BJ (cell line): ENCODE measurements at regions not wholly inside any gene's neighbourhood (a gene's known extent, or its start where the extent isn't known, plus 50 kb on each side); places are given as distances from the start of the nearest gene placed in this dataset.

Source experiments
- CTCF ChIA-PET: fragments of 350-600 bp; formaldehyde crosslinking; extraction: SDS; loops from one replicate; lab custom pipeline; 2021; ENCODE audit warnings: antibody characterized with exemption, inconsistent platforms; lab: Yijun Ruan, JAX
- POLR2A ChIA-PET: fragments of 300-600 bp; sonication (Branson Sonifier 250); formaldehyde crosslinking; extraction: SDS; loops from one replicate; lab custom pipeline; 2021; ENCODE audit warnings: antibody characterized with exemption; lab: Charles Lee
- DNase-seq: peaks from one replicate; pipeline ENCODE4 v3.0.0-alpha.2; 2011; ENCODE audit warnings: low read depth
- H3K27me3 ChIP-seq: 2 replicates; pipeline ENCODE4 v1.6.0; 2011; ENCODE audit warnings: low read length; ENCODE audit not compliant: control insufficient read depth, insufficient read depth
- H3K36me3 ChIP-seq: 2 replicates; pipeline ENCODE4 v1.5.1; 2011; ENCODE audit warnings: low read length; ENCODE audit not compliant: control insufficient read depth, insufficient read depth
- H3K4me3 ChIP-seq: 2 replicates; pipeline ENCODE4 v1.5.1; 2011; ENCODE audit warnings: low read depth, mild to moderate bottlenecking, control low read depth, low read length
- CTCF ChIP-seq: IDR thresholded peaks from 2 replicates; pipeline ENCODE4 v1.5.1; 2011; ENCODE audit warnings: low read depth, mild to moderate bottlenecking, control low read depth, inconsistent platforms, low read length, moderate library complexity; ENCODE audit not compliant: insufficient read depth

- CTCF ChIA-PET, result no interaction called here
These were observed 90.5 kb upstream of the CCDC160 start for GRCh38 chrX:134146493-134146892.

GRCh38 chrX:134148172-134148692, 88.8 kb upstream of the CCDC160 start:
- no peak for TF ChIP-seq CTCF
- ChIA-PET POLR2A (no interaction called here), CTCF (no interaction called here)
- DNase-seq, result no peak
- no peaks in the 10 kb centered on the region for H3K27me3 ChIP-seq
- H3K36me3 ChIP-seq, result no peaks in the 10 kb centered on the region
- no peak overlapping the region for H3K4me3 ChIP-seq

More at GRCh38 chrX:134146493-134146892, 90.5 kb upstream of the CCDC160 start:
- POLR2A ChIA-PET, result no interaction called here
- no peak for DNase-seq
- Histone ChIP-seq H3K36me3 (no peaks in the 10 kb centered on the region), H3K4me3 (no peak overlapping the region), H3K27me3 (no peaks in the 10 kb centered on the region)
- TF ChIP-seq CTCF, result no peak

- no peaks in the 10 kb centered on the region for H3K27me3 ChIP-seq
- POLR2A ChIA-PET, result no interaction called here
- no peak for DNase-seq
- CTCF ChIA-PET, result no interaction called here
- no peak for TF ChIP-seq CTCF
- H3K4me3 ChIP-seq, result no peak overlapping the region
- no peaks in the 10 kb centered on the region for H3K36me3 ChIP-seq
These were observed 78.0 kb upstream of the CCDC160 start for GRCh38 chrX:134158821-134159512.

GRCh38 chrX:134161162-134161561, 75.8 kb upstream of the CCDC160 start:
- DNase-seq, result no peak
- H3K27me3 ChIP-seq, result no peaks in the 10 kb centered on the region
- ChIA-PET CTCF (no interaction called here), POLR2A (no interaction called here)
- H3K4me3 ChIP-seq, result no peak overlapping the region
- TF ChIP-seq CTCF, result no peak
- H3K36me3 ChIP-seq, result no peaks in the 10 kb centered on the region

- Histone ChIP-seq H3K4me3 (no peak overlapping the region), H3K27me3 (no peaks in the 10 kb centered on the region), H3K36me3 (no peaks in the 10 kb centered on the region)
- no peak for TF ChIP-seq CTCF
- ChIA-PET CTCF (no interaction called here), POLR2A (no interaction called here)
- no peak for DNase-seq
These were observed 75.0 kb upstream of the CCDC160 start for GRCh38 chrX:134162032-134162431.
